ENCODE measurements at regions not wholly inside any gene's neighbourhood (a gene's known extent, or its start where the extent isn't known, plus 50 kb on each side); places are given as distances from the start of the nearest gene placed in this dataset.

- DNase-seq: no peak
- H2BK5ac ChIP-seq (ENCODE audit: insufficient read length, low read length): no peak overlapping the region
- Mint-ChIP-seq H3K27me3 (ENCODE audit: low read depth) (peaks cover 2% of the 10 kb centered on the region; the same call in 1 of the 2 replicates), H3K36me3 (ENCODE audit: insufficient read depth in 1 of 3, low read depth in 3 of 3) (no peaks in the 10 kb centered on the region; a peak in 2 of 7 replicates), H3K9me3 (no peaks in the 10 kb centered on the region), H3K4me1 (no peaks in the 10 kb centered on the region), H3K4me3 (no peak overlapping the region), H3K27ac (no peak overlapping the region)
- no peak overlapping the region for H2BK20ac ChIP-seq (ENCODE audit: low read depth, low read length, poor library complexity, severe bottlenecking)
- no peak overlapping the region for H3K27ac ChIP-seq (ENCODE audit: insufficient read length, low read depth, low read length)
- H3K23ac ChIP-seq (ENCODE audit: insufficient read length, low read depth, low read length): no peak overlapping the region
- H4K8ac ChIP-seq (replicated peaks; ENCODE audit: insufficient read length, low read depth, low read length): no peak overlapping the region
- no peak overlapping the region for H3K4me2 ChIP-seq (ENCODE audit: insufficient read depth, insufficient read length, low read length)
- H3K14ac ChIP-seq (ENCODE audit: insufficient read depth, low read length): no peak overlapping the region
- no peak overlapping the region for H3K56ac ChIP-seq (ENCODE audit: insufficient read length, low read depth, low read length)
- no peaks in the 10 kb centered on the region for H4K20me1 ChIP-seq (ENCODE audit: control insufficient read depth, insufficient read depth, insufficient read length)
- H4K5ac ChIP-seq (ENCODE audit: insufficient read length, low read depth, low read length): no peak overlapping the region
- no peak overlapping the region for H3K9ac ChIP-seq (ENCODE audit: extremely low read depth, insufficient read length, low read length)
- TF ChIP-seq CTCF (conservative IDR thresholded peaks at IDR 0.05): no peak
- no peaks in the 10 kb centered on the region for H3K27me3 ChIP-seq (ENCODE audit: insufficient read depth, low read length)
- no peak overlapping the region for H4K91ac ChIP-seq (ENCODE audit: insufficient read length, low read depth, low read length)
- H3K79me1 ChIP-seq (ENCODE audit: insufficient read depth, low read depth, low read length, poor library complexity, severe bottlenecking): no peaks in the 10 kb centered on the region
- no peak overlapping the region for H2AK5ac ChIP-seq (ENCODE audit: insufficient read length, low read length)
- WGBS (ENCODE audit: extremely low coverage, insufficient read length, low lambda C conversion rate): no CpG with 5 or more reads among the region's 3 CpGs
- no peaks in the 10 kb centered on the region for H3K9me3 ChIP-seq (ENCODE audit: control insufficient read depth, low read depth, low read length)
- H3K4ac ChIP-seq (ENCODE audit: low read depth, low read length): no peak overlapping the region
- H3K23me2 ChIP-seq (ENCODE audit: insufficient read length, low read depth, low read length, poor library complexity, severe bottlenecking): no peaks in the 10 kb centered on the region
- no peak overlapping the region for H2BK12ac ChIP-seq (ENCODE audit: insufficient read length, low read depth, low read length)
- H2AFZ ChIP-seq (ENCODE audit: low read length): no peak overlapping the region
- H2BK15ac ChIP-seq (ENCODE audit: low read depth, low read length): no peak overlapping the region
- H3T11ph ChIP-seq (ENCODE audit: low read length): no peak overlapping the region
- H3K79me2 ChIP-seq (ENCODE audit: insufficient read depth, low read length): no peaks in the 10 kb centered on the region
- H3K4me1 ChIP-seq (ENCODE audit: insufficient read depth, low read length): no peaks in the 10 kb centered on the region
- H2BK120ac ChIP-seq (ENCODE audit: low read depth, low read length, poor library complexity, severe bottlenecking): no peak overlapping the region
- no peak overlapping the region for H3K18ac ChIP-seq (ENCODE audit: insufficient read length, low read depth, low read length)
Measured at GRCh38 chr2:8465560-8465959, 216.3 kb upstream of the ID2 start.

Data from H9 (cell line).